ENCODE measurements at regions not wholly inside any gene's neighbourhood (a gene's known extent, or its start where the extent isn't known, plus 50 kb on each side); places are given as distances from the start of the nearest gene placed in this dataset.

- no peaks in the 10 kb centered on the region for H3K27me3 ChIP-seq
- peak; percentile 62 for DNase-seq (ENCODE audit: extremely low spot score)
- no peak overlapping the region for H3K4me3 ChIP-seq
- peaks cover 0 to 2% (median under 1%) of the 10 kb centered on the region in 4 donors for H3K4me1 ChIP-seq
- intact Hi-C loops (cut with DNase I) = no loop called here
- no peaks in the 10 kb centered on the region for H3K36me3 ChIP-seq
- no peaks in the 10 kb centered on the region for H3K9me3 ChIP-seq
- 81% methylated on average over 8 of the region's 8 CpGs for WGBS
- H3K27ac ChIP-seq (replicated peaks in 1 of 4) = no peak overlapping the region
- no peak for TF ChIP-seq POLR2A (IDR thresholded peaks at IDR 0.05; ENCODE audit: low read depth)
These were observed 136.2 kb upstream of the PUM3 start for GRCh38 chr9:2979957-2980610.

DNA sequence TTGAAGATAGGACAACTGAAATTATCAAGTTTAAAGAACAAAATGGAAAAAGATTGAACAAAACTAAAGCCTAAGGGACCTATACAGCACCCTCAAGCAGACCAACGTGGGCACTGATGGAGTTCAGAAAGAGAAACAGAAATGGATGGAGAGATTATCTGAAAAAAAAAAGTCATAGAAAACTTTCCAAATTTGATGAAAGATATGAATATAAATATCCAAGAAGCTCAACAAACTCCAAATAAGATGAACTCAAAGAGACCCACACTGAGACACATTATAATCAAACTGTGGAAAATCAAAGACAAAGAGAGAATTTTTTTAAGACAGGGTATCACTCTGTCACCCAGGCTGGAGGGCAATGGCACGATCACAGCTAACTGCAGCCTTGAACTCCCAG lies 128.6 kb upstream of the PUM3 start:
- peaks cover 0 to 27% (median 17%) of the 10 kb centered on the region in 4 donors for H3K9me3 ChIP-seq
- no peaks in the 10 kb centered on the region for H3K36me3 ChIP-seq
- no peak for TF ChIP-seq CTCF (IDR thresholded peaks at IDR 0.05)
- TF ChIP-seq POLR2AphosphoS5 (IDR thresholded peaks at IDR 0.05) = no peak
- no peak for TF ChIP-seq EP300 (IDR thresholded peaks at IDR 0.05)
- TF ChIP-seq POLR2A (IDR thresholded peaks at IDR 0.05; ENCODE audit: low read depth) = no peak
- 60% methylated on average over 2 of the region's 2 CpGs for WGBS
- no peaks in the 10 kb centered on the region for H3K27me3 ChIP-seq
- H3K4me1 ChIP-seq = no peaks in the 10 kb centered on the region
- no peak overlapping the region for H3K4me3 ChIP-seq
- no peak for DNase-seq (ENCODE audit: extremely low spot score)
- no peak overlapping the region for H3K27ac ChIP-seq (replicated peaks in 1 of 4)
- intact Hi-C loops (cut with DNase I) = no loop called here

DNA sequence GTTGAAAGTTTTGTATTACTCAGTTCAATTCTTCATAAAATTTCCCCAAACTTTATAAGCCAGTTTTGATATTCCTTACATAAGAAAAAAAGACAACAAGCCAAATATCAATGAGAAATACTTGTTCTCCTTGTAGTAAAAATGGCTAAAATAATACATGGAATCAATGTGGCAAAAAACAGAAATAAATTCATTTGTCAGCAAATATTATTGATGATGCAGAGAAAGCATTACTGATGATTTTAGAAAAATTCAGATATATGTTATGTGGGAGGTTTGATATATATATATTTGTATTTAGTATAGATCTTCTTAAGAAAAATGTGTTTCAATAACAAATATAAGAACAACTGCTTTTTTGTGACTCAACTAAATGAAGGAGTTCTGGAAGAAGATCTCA lies 127.0 kb upstream of the PUM3 start:
- Histone ChIP-seq H3K27me3 (no peaks in the 10 kb centered on the region), H3K9me3 (peaks cover 0 to 27% (median 17%) of the 10 kb centered on the region in 4 donors), H3K36me3 (no peaks in the 10 kb centered on the region), H3K4me3 (no peak overlapping the region), H3K4me1 (peaks cover 0 to 6% (median 0%) of the 10 kb centered on the region in 4 donors), H3K27ac (replicated peaks in 1 of 4) (no peak overlapping the region)
- DNase-seq (ENCODE audit: extremely low spot score) = no peak
- no peak for TF ChIP-seq POLR2AphosphoS5 (IDR thresholded peaks at IDR 0.05)
- TF ChIP-seq POLR2A (IDR thresholded peaks at IDR 0.05; ENCODE audit: low read depth) = no peak
- no peak for TF ChIP-seq CTCF (IDR thresholded peaks at IDR 0.05)
- TF ChIP-seq EP300 (IDR thresholded peaks at IDR 0.05) = no peak
- intact Hi-C loops (cut with DNase I) = no loop called here

- H3K27ac ChIP-seq (replicated peaks in 1 of 4) = no peak overlapping the region
- no peaks in the 10 kb centered on the region for H3K27me3 ChIP-seq
- no peak for TF ChIP-seq POLR2AphosphoS5 (IDR thresholded peaks at IDR 0.05)
- TF ChIP-seq CTCF (IDR thresholded peaks at IDR 0.05) = no peak
- no peak for TF ChIP-seq POLR2A (IDR thresholded peaks at IDR 0.05; ENCODE audit: low read depth)
- no peak for TF ChIP-seq EP300 (IDR thresholded peaks at IDR 0.05)
- H3K9me3 ChIP-seq = peaks cover 0 to 13% (median 8%) of the 10 kb centered on the region in 4 donors
- no peaks in the 10 kb centered on the region for H3K36me3 ChIP-seq
- no peak for DNase-seq (ENCODE audit: extremely low spot score)
- intact Hi-C loops (cut with DNase I) = no loop called here
- H3K4me1 ChIP-seq = peaks cover 0 to 6% (median 0%) of the 10 kb centered on the region in 4 donors
- no peak overlapping the region for H3K4me3 ChIP-seq
These were observed 123.9 kb upstream of the PUM3 start for GRCh38 chr9:2967766-2968165.

GRCh38 chr9:2966565-2967300 lies 122.8 kb upstream of the PUM3 start:
- peaks cover 0 to 5% (median 3%) of the 10 kb centered on the region in 4 donors for H3K9me3 ChIP-seq
- intact Hi-C loops (cut with DNase I) = no loop called here
- peaks cover 0 to 6% (median 0%) of the 10 kb centered on the region in 4 donors for H3K4me1 ChIP-seq
- H3K36me3 ChIP-seq = no peaks in the 10 kb centered on the region
- TF ChIP-seq POLR2A (IDR thresholded peaks at IDR 0.05; ENCODE audit: low read depth) (no peak), EP300 (IDR thresholded peaks at IDR 0.05) (no peak), POLR2AphosphoS5 (IDR thresholded peaks at IDR 0.05) (no peak), CTCF (IDR thresholded peaks at IDR 0.05) (no peak)
- no peak overlapping the region for H3K4me3 ChIP-seq
- no peak overlapping the region for H3K27ac ChIP-seq (replicated peaks in 1 of 4)
- WGBS = 71% methylated on average over 10 of the region's 10 CpGs
- no peaks in the 10 kb centered on the region for H3K27me3 ChIP-seq
- DNase-seq (ENCODE audit: extremely low spot score) = no peak
